Prostate gland (tissue), 2 donors: ENCODE measurements at regions not wholly inside any gene's neighbourhood (a gene's known extent, or its start where the extent isn't known, plus 50 kb on each side); places are given as distances from the start of the nearest gene placed in this dataset.

Source experiments
- DNase-seq: peaks from one replicate; pipeline ENCODE4 v3.0.0-alpha.2; 2019; ENCODE audit warnings: low spot score
- H3K27ac ChIP-seq, 2 donors: fragments of 200-600 bp; sonication (generic); 2 replicates each; pipeline ENCODE4 v1.5.1; 2017 to 2019
- H3K27me3 ChIP-seq: fragments of 200-600 bp; sonication (generic); replicated peaks from 2 replicates; pipeline ENCODE4 v1.5.1; 2019; ENCODE audit not compliant: insufficient read depth
- H3K36me3 ChIP-seq, 2 donors: fragments of 200-600 bp; sonication (generic); 1 replicate in 1 of 2; 2 replicates in 1 of 2; pipeline versions ENCODE4 v1.5.1 to v1.8.1; 2017 to 2019
- H3K4me1 ChIP-seq: fragments of 200-600 bp; sonication (generic); replicated peaks from 2 replicates; pipeline ENCODE4 v1.5.1; 2019
- H3K4me3 ChIP-seq, 2 donors: fragments of 200-600 bp; sonication (generic); 2 replicates each; pipeline ENCODE4 v1.5.1; 2017 to 2019
- H3K9me3 ChIP-seq: fragments of 200-600 bp; sonication (generic); 2 replicates; pipeline ENCODE4 v1.5.1; 2017
- POLR2A ChIP-seq: fragments of 450-650 bp; IDR thresholded peaks from one replicate; pipeline ENCODE4 v1.6.1; 2016; ENCODE audit warnings: antibody characterized with exemption, mild to moderate bottlenecking
- POLR2AphosphoS5 ChIP-seq: sonication (generic); formaldehyde crosslinking; IDR thresholded peaks from one replicate; pipeline ENCODE4 v1.6.1; 2017; ENCODE audit warnings: antibody characterized with exemption
- WGBS: methylation state at CpG from one replicate; pipeline ENCODE4 v1.1.5; 2018; 5-methylcytosine and 5-hydroxymethylcytosine counted together
- intact Hi-C: fragments of 100-400 bp; cut with DNase I; formaldehyde crosslinking; loops from one replicate; pipeline ENCODE4 v1.14.2; 2022
- TF ChIP-seq, protein P1 (sequence below), 4 experiments: fragments of 200-600 bp in 2 of 4; fragments of 450-650 bp in 2 of 4; sonication (generic) in 2 of 4; IDR thresholded peaks; 1 replicate in 3 of 4; 2 replicates in 1 of 4; pipeline ENCODE4 v1.5.1; 2016 to 2019; ENCODE audit warnings: antibody characterized with exemption in 4 of 4, mild to moderate bottlenecking in 2 of 4, moderate library complexity in 2 of 4

DNA sequence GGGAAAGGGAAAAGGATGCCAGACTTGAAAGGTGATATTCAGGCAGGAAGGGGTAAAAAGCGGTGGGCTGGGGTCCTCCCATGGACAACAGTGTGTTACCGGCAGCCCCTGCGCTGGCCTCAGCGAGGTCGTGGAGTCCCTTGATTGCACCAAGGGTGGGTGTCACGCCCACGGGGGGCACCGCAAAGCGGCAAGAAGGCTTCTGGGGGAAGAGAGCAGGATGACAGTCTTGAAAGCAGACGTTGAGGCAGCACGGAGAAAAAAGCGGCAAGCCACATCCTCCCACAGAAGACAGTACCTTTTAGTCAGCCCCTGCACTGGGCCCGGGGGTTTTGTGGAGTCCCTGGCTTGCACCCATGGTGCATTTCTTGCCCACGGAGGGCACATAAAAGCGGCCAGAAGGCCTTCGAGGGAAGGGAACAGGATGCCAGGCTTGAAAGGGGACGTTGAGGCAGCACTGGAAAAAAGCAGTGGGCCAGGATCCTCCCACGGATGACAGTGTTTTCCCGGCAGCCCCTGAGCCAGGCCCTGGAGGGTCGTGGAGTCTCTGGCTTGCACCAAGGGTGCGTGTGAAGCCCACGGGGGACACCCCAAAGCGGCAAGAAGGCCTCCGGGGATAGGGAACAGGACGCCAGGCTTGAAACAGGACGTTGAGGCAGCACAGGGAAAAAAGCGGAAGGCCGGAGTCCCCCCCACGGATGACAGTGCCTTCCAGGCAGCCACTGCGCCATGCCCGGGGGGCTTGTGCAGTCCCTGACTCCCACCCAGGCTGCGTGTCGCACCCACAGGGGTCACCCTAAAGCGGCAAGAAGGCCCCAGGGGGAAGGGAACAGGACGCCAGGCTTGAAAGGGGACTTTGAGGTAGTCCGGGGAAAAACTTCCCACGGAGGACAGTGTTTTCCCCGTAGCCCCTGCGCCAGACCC is 162.2 kb upstream of the ALG10B start:
- Histone ChIP-seq H3K4me1 (no peaks in the 10 kb centered on the region), H3K9me3 (no peaks in the 10 kb centered on the region), H3K27ac (no peak overlapping the region), H3K4me3 (no peak overlapping the region), H3K36me3 (no peaks in the 10 kb centered on the region), H3K27me3 (no peaks in the 10 kb centered on the region)
- TF ChIP-seq POLR2AphosphoS5 (no peak), POLR2A (no peak)
- TF ChIP-seq, protein P1, sequence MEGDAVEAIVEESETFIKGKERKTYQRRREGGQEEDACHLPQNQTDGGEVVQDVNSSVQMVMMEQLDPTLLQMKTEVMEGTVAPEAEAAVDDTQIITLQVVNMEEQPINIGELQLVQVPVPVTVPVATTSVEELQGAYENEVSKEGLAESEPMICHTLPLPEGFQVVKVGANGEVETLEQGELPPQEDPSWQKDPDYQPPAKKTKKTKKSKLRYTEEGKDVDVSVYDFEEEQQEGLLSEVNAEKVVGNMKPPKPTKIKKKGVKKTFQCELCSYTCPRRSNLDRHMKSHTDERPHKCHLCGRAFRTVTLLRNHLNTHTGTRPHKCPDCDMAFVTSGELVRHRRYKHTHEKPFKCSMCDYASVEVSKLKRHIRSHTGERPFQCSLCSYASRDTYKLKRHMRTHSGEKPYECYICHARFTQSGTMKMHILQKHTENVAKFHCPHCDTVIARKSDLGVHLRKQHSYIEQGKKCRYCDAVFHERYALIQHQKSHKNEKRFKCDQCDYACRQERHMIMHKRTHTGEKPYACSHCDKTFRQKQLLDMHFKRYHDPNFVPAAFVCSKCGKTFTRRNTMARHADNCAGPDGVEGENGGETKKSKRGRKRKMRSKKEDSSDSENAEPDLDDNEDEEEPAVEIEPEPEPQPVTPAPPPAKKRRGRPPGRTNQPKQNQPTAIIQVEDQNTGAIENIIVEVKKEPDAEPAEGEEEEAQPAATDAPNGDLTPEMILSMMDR (IDR thresholded peaks at IDR 0.05), result no peak
- DNase-seq, result no peak
- WGBS, result 90% methylated on average over 39 of the region's 39 CpGs
- intact Hi-C loops, result no loop called here

DNA sequence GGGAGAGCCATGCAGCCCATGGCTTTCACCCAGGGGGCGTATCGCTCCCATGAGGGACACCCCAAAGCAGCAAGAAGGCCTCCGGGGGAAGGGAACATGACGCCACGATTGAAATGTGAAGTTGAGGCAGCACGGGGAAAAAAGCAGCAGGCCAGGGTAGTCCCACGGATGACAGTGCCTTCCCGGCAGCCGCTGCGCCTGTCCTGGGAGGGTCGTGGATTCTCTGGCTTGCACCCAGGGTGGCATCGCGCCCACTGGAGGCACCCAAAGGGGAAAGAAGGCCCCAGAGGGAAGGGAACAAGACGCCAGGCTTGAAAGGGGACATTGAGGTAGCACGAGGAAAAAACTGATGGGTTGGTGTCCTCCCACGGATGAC is 161.6 kb upstream of the ALG10B start:
- no peaks in the 10 kb centered on the region for H3K36me3 ChIP-seq
- H3K4me3 ChIP-seq, result no peak overlapping the region
- H3K27ac ChIP-seq, result no peak overlapping the region
- intact Hi-C loops, result no loop called here
- WGBS, result 91% methylated on average over 16 of the region's 16 CpGs
- TF ChIP-seq, protein P1 (IDR thresholded peaks at IDR 0.05), result no peak
- TF ChIP-seq POLR2A (no peak), POLR2AphosphoS5 (no peak)
- H3K27me3 ChIP-seq, result no peaks in the 10 kb centered on the region
- no peaks in the 10 kb centered on the region for H3K9me3 ChIP-seq
- DNase-seq, result no peak
- no peaks in the 10 kb centered on the region for H3K4me1 ChIP-seq

GRCh38 chr12:38155526-38156496 is 160.8 kb upstream of the ALG10B start:
- H3K27me3 ChIP-seq, result no peaks in the 10 kb centered on the region
- intact Hi-C loops, result no loop called here
- DNase-seq, result no peak
- H3K4me3 ChIP-seq, result no peak overlapping the region
- TF ChIP-seq, protein P1 (IDR thresholded peaks at IDR 0.05), result no peak
- TF ChIP-seq POLR2AphosphoS5 (no peak), POLR2A (no peak)
- no peaks in the 10 kb centered on the region for H3K4me1 ChIP-seq
- no peaks in the 10 kb centered on the region for H3K36me3 ChIP-seq
- WGBS, result 84% methylated on average over 52 of the region's 52 CpGs
- no peak overlapping the region for H3K27ac ChIP-seq
- no peaks in the 10 kb centered on the region for H3K9me3 ChIP-seq

DNA sequence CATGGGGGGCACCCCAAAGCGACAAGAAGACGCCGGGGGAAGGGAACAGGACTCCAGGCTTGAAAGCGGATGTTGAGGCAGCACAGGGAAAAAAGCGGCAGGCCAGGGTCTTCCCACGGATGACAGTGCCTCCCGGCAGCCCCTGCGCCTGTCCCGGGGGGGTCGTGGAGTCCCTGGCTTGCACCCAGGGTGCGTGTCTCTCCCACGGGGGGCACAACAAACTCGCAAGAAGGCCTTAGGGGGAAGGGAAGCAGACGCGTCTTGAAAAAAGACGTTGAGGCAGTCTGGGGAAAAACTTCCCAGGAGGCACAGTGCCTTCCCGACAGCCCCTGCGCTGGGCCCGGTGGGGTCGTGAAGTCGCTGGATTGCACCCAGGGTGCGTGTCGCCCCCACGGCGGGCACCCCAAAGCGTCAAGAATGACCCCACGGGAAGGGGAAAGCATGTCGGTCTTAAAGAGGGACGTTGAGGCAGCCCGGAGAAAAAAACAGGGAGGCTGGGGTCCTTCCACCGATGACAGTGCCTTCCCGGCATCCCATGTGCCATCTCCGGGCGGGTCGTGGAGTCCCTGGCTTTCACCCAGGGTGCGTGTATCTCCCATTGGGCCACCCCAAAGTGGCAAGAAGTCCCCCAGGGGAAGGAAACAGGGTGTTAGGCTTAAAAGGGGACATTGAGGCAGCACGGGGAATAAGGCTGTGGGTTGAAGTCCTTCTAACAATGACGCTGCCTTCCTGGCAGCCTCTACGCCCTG is 159.9 kb upstream of the ALG10B start:
- TF ChIP-seq POLR2A, result no peak
- TF ChIP-seq POLR2AphosphoS5, result no peak
- TF ChIP-seq, protein P1 (IDR thresholded peaks at IDR 0.05), result no peak
- Histone ChIP-seq H3K9me3 (no peaks in the 10 kb centered on the region), H3K36me3 (no peaks in the 10 kb centered on the region), H3K4me1 (no peaks in the 10 kb centered on the region), H3K27me3 (no peaks in the 10 kb centered on the region), H3K27ac (no peak overlapping the region), H3K4me3 (no peak overlapping the region)
- WGBS, result 88% methylated on average over 39 of the region's 39 CpGs
- intact Hi-C loops, result no loop called here
- DNase-seq, result no peak
